GM21619 (cell line): ENCODE measurements at regions not wholly inside any gene's neighbourhood (a gene's known extent, or its start where the extent isn't known, plus 50 kb on each side); places are given as distances from the start of the nearest gene placed in this dataset.
"Not testable (repeated sequence)": the region's sequence is repeated elsewhere in the genome, so short reads cannot be mapped to it uniquely, and the experiment has no call there.

Experiments
- ATAC-seq: cut with Tn5 transposase; IDR thresholded peaks from one replicate; pipeline ENCODE4 v1.9.1; 2021; ENCODE audit not compliant: unreplicated experiment

GRCh38 chr3:8400911-8401310 lies 100.7 kb upstream of the LMCD1 start:
- no peak for ATAC-seq

GRCh38 chr3:8403996-8404395 lies 97.6 kb upstream of the LMCD1 start:
- ATAC-seq: no peak

GRCh38 chr3:8405144-8405543 lies 96.5 kb upstream of the LMCD1 start:
- no peak for ATAC-seq

GRCh38 chr3:8406479-8406878 lies 95.1 kb upstream of the LMCD1 start:
- ATAC-seq: no peak

GRCh38 chr3:8413337-8413926 lies 88.2 kb upstream of the LMCD1 start:
- no peak for ATAC-seq

- no peak for ATAC-seq
These were observed 84.7 kb upstream of the LMCD1 start for GRCh38 chr3:8416965-8417364.

GRCh38 chr3:8420612-8421011 lies 81.0 kb upstream of the LMCD1 start:
- ATAC-seq: no peak

GRCh38 chr3:8421267-8421666 lies 80.4 kb upstream of the LMCD1 start:
- no peak for ATAC-seq

GRCh38 chr3:8421711-8422110 lies 79.9 kb upstream of the LMCD1 start:
- ATAC-seq: no peak

GRCh38 chr3:8423307-8423706 lies 78.3 kb upstream of the LMCD1 start:
- ATAC-seq: no peak

- no peak for ATAC-seq
These were observed 77.3 kb upstream of the LMCD1 start for GRCh38 chr3:8424281-8424680.

GRCh38 chr3:8436661-8437287 lies 64.8 kb upstream of the LMCD1 start:
- no peak for ATAC-seq

GRCh38 chr3:8438507-8439079 lies 63.0 kb upstream of the LMCD1 start:
- no peak for ATAC-seq

- ATAC-seq: not testable (repeated sequence)
These were observed 61.5 kb upstream of the LMCD1 start for GRCh38 chr3:8440142-8440541.

- no peak for ATAC-seq
These were observed 59.6 kb upstream of the LMCD1 start for GRCh38 chr3:8441969-8442559.

- no peak for ATAC-seq
These were observed 58.5 kb upstream of the LMCD1 start for GRCh38 chr3:8442993-8443650.

- peak; percentile 87 for ATAC-seq
These were observed 57.5 kb upstream of the LMCD1 start for GRCh38 chr3:8443829-8444791.

GRCh38 chr3:8444883-8445282 lies 56.7 kb upstream of the LMCD1 start:
- ATAC-seq: no peak

GRCh38 chr3:8445861-8446260 lies 55.8 kb upstream of the LMCD1 start:
- ATAC-seq: no peak

GRCh38 chr3:8446845-8447244 lies 54.8 kb upstream of the LMCD1 start:
- ATAC-seq: no peak

- no peak for ATAC-seq
These were observed 51.0 kb upstream of the LMCD1 start for GRCh38 chr3:8450618-8451017.
